ENCODE measurements at regions not wholly inside any gene's neighbourhood (a gene's known extent, or its start where the extent isn't known, plus 50 kb on each side); places are given as distances from the start of the nearest gene placed in this dataset.

DNA sequence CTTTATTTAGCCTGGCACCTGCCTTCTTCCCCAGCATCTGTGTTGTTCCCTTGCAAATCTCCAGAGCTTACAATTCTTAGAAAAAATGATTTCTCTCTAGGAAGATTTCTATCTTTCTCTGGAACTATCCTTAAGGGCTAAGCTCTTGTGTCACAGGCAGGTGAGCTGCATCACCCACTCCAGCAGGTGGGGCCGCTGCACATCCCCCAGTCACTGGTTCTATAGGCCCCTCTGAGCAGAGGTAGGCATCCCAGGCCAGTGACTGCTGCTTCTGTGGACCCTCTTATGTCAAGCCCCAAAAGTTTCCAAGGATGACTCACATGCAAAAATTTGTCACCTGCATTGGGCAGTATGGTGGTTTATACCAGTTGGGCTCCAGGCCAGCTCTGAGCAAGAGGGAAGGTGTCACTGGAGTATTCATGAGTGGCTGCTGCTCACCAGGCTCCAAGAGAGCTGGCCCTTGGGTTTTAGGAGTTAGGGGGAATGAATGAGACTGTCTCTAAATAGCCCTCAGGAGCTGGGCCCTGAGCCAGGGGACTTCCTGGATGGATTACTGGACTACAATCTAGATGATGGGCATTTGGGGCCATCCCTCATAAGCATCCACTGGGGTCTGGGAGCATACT is 208.1 kb upstream of the EOLA2 start:
- in situ Hi-C loops (cut with HindIII; ENCODE audit: extremely low pct_ligation_motif_present, low pct_unique_long_range_greater_than_20kb) (no loop called here), intact Hi-C loops (cut with micrococcal nuclease; ENCODE audit: unreplicated experiment) (no loop called here)
- peak; percentile 17; the same call in 1 of the 2 replicates for TF ChIP-seq STAG1 (CRISPR knock-in tag; IDR thresholded peaks at IDR 0.05)
- TF ChIP-seq, protein P1, sequence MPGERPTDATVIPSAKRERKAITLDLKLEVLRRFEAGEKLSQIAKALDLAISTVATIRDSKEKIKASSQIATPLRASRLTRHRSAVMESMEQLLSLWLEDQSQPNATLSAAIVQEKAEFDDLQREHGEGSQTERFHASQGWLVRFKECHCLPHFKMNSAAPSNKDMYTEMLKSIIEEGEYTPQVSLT (CRISPR knock-in tag; IDR thresholded peaks at IDR 0.05; ENCODE audit: borderline replicate concordance, low read depth): no peak
- no peaks in the 10 kb centered on the region for H4K20me1 ChIP-seq (ENCODE audit: insufficient read depth, low read length)
- H3K27me3 ChIP-seq (ENCODE audit: control insufficient read depth in 1 of 2, insufficient read depth in 2 of 2, low read length in 2 of 2): no peaks in the 10 kb centered on the region
- H3K27ac ChIP-seq (ENCODE audit: extremely low read length, insufficient read depth, low read length): no peak overlapping the region
- BruUV-seq (replicated peaks): no TSS peak
- DNase-seq (ENCODE audit: low spot score) (no peak), ATAC-seq (no peak), FAIRE-seq (no peak)
- no peak overlapping the region for H3K9ac ChIP-seq (ENCODE audit: insufficient read depth, low read depth, low read length)
- WGBS (ENCODE audit: low lambda C conversion rate): no CpG with 5 or more reads among the region's 1 CpG
- no peaks in the 10 kb centered on the region for H3K4me1 ChIP-seq (ENCODE audit: insufficient read depth, low read length)
- H3K4me2 ChIP-seq (ENCODE audit: low read depth, low read length): no peak overlapping the region
- no peak overlapping the region for H2AFZ ChIP-seq (ENCODE audit: low read length)
- H3K4me3 ChIP-seq (replicated peaks in 1 of 3; ENCODE audit: insufficient read depth in 1 of 3, low read depth in 2 of 3, low read length in 3 of 3): no peak overlapping the region
- H3K9me3 ChIP-seq (ENCODE audit: low read length): no peaks in the 10 kb centered on the region
- CTCF ChIA-PET (ENCODE audit: low intra/inter-chr PET ratio, low total read pairs): no interaction called here
- H3K79me2 ChIP-seq (ENCODE audit: insufficient read depth, low read length): no peaks in the 10 kb centered on the region
- no peaks in the 10 kb centered on the region for H3K36me3 ChIP-seq (replicated peaks in 1 of 2; ENCODE audit: control insufficient read depth in 1 of 2, insufficient read depth in 2 of 2, low read length in 2 of 2)
- POLR2A ChIA-PET: no interaction called here

DNA sequence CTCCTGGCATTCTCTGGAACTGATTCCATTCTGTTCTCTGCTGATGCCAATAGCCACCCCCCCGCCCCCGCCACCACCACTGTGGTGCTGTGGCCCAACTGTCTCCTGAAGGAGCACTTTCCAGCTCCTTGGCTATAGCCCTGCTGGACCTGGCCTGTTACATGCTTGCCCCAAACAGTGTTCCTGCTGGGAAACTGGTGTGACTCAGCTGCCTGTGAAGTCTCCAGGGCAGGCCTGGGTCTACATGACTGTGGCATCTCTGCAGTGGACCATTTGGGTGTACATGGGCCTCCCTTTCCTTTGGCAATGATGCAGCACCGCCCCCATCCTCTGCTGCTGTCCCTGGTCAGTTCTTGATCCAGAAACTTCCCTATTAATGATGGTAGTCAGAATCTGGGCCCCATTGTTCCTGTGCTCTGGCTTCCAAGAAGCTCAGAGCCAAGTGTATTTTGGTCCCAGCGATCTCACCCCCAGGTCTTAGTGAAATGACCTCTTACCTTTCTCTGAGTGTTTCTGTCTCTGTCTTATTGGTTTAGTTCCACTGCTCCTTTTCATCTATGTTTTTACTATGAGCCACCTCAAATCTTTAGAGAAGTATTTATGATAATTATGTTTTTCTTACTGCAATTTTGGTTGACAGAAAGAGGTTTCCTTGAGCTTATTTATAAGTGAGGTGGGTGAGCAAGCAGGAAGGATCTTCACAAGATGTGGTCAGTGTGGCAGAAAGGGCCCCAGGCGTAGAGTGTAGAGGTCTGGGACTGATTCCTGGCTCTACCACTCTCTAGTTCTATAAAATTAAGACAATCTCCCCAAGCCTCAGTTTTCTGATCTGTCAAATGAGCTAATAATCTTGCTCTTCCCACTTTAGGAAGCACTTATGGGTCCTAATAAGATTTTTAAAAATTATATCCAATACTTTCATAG is 210.7 kb upstream of the EOLA2 start:
- Histone ChIP-seq H3K79me2 (ENCODE audit: insufficient read depth, low read length) (no peaks in the 10 kb centered on the region), H3K4me2 (ENCODE audit: low read depth, low read length) (no peak overlapping the region), H3K9ac (ENCODE audit: insufficient read depth, low read depth, low read length) (no peak overlapping the region), H3K9me3 (ENCODE audit: low read length) (no peaks in the 10 kb centered on the region), H3K36me3 (replicated peaks in 1 of 2; ENCODE audit: control insufficient read depth in 1 of 2, insufficient read depth in 2 of 2, low read length in 2 of 2) (no peaks in the 10 kb centered on the region), H3K27ac (ENCODE audit: extremely low read length, insufficient read depth, low read length) (no peak overlapping the region), H2AFZ (ENCODE audit: low read length) (no peak overlapping the region), H4K20me1 (ENCODE audit: insufficient read depth, low read length) (no peaks in the 10 kb centered on the region), H3K27me3 (ENCODE audit: control insufficient read depth in 1 of 2, insufficient read depth in 2 of 2, low read length in 2 of 2) (no peaks in the 10 kb centered on the region), H3K4me3 (replicated peaks in 1 of 3; ENCODE audit: insufficient read depth in 1 of 3, low read depth in 2 of 3, low read length in 3 of 3) (no peak overlapping the region), H3K4me1 (ENCODE audit: insufficient read depth, low read length) (no peaks in the 10 kb centered on the region)
- POLR2A ChIA-PET: no interaction called here
- FAIRE-seq (no peak), ATAC-seq (no peak), DNase-seq (ENCODE audit: low spot score) (no peak)
- no TSS peak for BruUV-seq (replicated peaks)
- CTCF ChIA-PET (ENCODE audit: low intra/inter-chr PET ratio, low total read pairs): no interaction called here
- in situ Hi-C loops (cut with HindIII; ENCODE audit: extremely low pct_ligation_motif_present, low pct_unique_long_range_greater_than_20kb) (no loop called here), intact Hi-C loops (cut with micrococcal nuclease; ENCODE audit: unreplicated experiment) (no loop called here)
- 10% methylated on average over 1 of the region's 5 CpGs for WGBS (ENCODE audit: low lambda C conversion rate)
- TF ChIP-seq, protein P2, sequence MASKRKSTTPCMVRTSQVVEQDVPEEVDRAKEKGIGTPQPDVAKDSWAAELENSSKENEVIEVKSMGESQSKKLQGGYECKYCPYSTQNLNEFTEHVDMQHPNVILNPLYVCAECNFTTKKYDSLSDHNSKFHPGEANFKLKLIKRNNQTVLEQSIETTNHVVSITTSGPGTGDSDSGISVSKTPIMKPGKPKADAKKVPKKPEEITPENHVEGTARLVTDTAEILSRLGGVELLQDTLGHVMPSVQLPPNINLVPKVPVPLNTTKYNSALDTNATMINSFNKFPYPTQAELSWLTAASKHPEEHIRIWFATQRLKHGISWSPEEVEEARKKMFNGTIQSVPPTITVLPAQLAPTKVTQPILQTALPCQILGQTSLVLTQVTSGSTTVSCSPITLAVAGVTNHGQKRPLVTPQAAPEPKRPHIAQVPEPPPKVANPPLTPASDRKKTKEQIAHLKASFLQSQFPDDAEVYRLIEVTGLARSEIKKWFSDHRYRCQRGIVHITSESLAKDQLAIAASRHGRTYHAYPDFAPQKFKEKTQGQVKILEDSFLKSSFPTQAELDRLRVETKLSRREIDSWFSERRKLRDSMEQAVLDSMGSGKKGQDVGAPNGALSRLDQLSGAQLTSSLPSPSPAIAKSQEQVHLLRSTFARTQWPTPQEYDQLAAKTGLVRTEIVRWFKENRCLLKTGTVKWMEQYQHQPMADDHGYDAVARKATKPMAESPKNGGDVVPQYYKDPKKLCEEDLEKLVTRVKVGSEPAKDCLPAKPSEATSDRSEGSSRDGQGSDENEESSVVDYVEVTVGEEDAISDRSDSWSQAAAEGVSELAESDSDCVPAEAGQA (IDR thresholded peaks at IDR 0.05; ENCODE audit: low read depth): no peak
- TF ChIP-seq, protein P2 (CRISPR knock-in tag; IDR thresholded peaks at IDR 0.05; ENCODE audit: borderline replicate concordance): no peak
- TF ChIP-seq KLF13 (CRISPR knock-in tag; IDR thresholded peaks at IDR 0.05) (no peak), ZNF878 (CRISPR knock-in tag; IDR thresholded peaks at IDR 0.05) (no peak)
- TF ChIP-seq, protein P3, sequence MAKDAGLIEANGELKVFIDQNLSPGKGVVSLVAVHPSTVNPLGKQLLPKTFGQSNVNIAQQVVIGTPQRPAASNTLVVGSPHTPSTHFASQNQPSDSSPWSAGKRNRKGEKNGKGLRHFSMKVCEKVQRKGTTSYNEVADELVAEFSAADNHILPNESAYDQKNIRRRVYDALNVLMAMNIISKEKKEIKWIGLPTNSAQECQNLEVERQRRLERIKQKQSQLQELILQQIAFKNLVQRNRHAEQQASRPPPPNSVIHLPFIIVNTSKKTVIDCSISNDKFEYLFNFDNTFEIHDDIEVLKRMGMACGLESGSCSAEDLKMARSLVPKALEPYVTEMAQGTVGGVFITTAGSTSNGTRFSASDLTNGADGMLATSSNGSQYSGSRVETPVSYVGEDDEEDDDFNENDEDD (CRISPR knock-in tag; IDR thresholded peaks at IDR 0.05; ENCODE audit: borderline replicate concordance): no peak
- TF ChIP-seq, protein P4, sequence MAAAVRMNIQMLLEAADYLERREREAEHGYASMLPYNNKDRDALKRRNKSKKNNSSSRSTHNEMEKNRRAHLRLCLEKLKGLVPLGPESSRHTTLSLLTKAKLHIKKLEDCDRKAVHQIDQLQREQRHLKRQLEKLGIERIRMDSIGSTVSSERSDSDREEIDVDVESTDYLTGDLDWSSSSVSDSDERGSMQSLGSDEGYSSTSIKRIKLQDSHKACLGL (CRISPR knock-in tag; IDR thresholded peaks at IDR 0.05): no peak

Data from HepG2 (cell line).